Activated CD4-positive, alpha-beta T cell treated with anti-CD3 and anti-CD28 coated beads, Interleukin-2, amount 10 ng/mL, durations not matched to agents 24 days and 14 days (primary cell): ENCODE measurements at regions not wholly inside any gene's neighbourhood (a gene's known extent, or its start where the extent isn't known, plus 50 kb on each side); places are given as distances from the start of the nearest gene placed in this dataset.
"Not testable (repeated sequence)": the region's sequence is repeated elsewhere in the genome, so short reads cannot be mapped to it uniquely, and the experiment has no call there.

Source experiments
- DNase-seq: peaks from one replicate; pipeline ENCODE4 v3.0.0; 2022
- H3K27ac Mint-ChIP-seq: one replicate; pipeline ENCODE4 v1.8.0; 2022; ENCODE audit warnings: mild to moderate bottlenecking, mixed read lengths
- H3K27me3 Mint-ChIP-seq: one replicate; pipeline ENCODE4 v1.8.0; 2022; ENCODE audit warnings: mixed read lengths
- H3K36me3 Mint-ChIP-seq: one replicate; pipeline ENCODE4 v1.8.0; 2022; ENCODE audit warnings: low read depth, mild to moderate bottlenecking, mixed read lengths
- H3K4me1 Mint-ChIP-seq: one replicate; pipeline ENCODE4 v1.8.0; 2021; ENCODE audit warnings: mixed read lengths
- H3K4me3 Mint-ChIP-seq: one replicate; pipeline ENCODE4 v1.8.0; 2022; ENCODE audit warnings: mild to moderate bottlenecking, moderate library complexity, mixed read lengths
- H3K9me3 Mint-ChIP-seq: one replicate; pipeline ENCODE4 v1.8.0; 2021; ENCODE audit warnings: mixed read lengths
- intact Hi-C: fragments of 100-400 bp; cut with micrococcal nuclease; formaldehyde crosslinking; loops from one replicate; pipeline ENCODE4 v1.15.1; 2023

DNA sequence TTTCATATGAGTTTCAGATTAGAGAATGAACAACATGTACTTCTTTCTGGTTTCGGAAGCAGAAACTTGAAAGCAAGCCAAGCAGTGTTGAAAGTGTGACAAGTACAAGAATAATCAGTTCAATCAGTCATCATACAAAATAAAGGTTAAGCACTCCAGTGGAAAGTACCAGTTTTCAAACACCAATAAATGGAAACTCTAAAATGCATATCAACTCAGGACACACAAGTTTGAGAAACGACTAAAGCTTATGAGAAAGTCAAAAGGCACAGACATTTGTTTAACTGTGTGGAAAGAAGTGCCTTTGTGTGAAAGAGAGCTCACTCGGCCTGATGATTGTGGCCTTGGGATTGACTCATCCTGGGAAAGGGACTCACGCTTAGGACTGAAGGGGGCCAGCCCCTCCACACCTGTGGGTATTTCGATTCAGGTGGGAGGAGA, 60.6 kb upstream of the AKR1C1 start:
- intact Hi-C loops: no loop called here
- H3K4me3 Mint-ChIP-seq: no peak overlapping the region
- H3K9me3 Mint-ChIP-seq: peaks cover 6% of the 10 kb centered on the region
- H3K27me3 Mint-ChIP-seq: peaks cover 2% of the 10 kb centered on the region
- H3K4me1 Mint-ChIP-seq: peaks cover 5% of the 10 kb centered on the region
- peak overlapping the region; percentile 48 for H3K27ac Mint-ChIP-seq
- H3K36me3 Mint-ChIP-seq: no peaks in the 10 kb centered on the region
- peak; percentile 49 for DNase-seq

DNA sequence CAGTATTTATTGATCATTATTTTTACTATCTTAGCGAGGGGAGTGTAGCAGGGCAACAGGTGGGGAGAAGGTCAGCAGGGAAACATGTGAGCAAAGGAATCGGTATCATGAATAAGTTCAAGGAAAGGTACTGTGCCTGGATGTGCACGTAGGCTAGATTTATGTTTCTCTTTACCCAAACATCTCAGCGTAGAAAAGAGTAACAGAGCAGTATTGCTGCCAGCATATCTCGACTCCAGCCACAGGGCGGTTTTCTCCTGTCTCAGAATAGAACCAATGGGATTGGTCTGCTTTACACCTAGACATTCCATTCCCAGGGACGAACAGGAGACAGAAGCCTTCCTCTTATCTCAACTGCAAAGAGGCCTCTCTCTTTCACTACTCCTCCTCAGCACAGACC, 60.1 kb upstream of the AKR1C1 start:
- H3K4me3 Mint-ChIP-seq, H3K27me3 Mint-ChIP-seq, H3K9me3 Mint-ChIP-seq, H3K36me3 Mint-ChIP-seq, H3K4me1 Mint-ChIP-seq, DNase-seq, intact Hi-C loops, H3K27ac Mint-ChIP-seq: not testable (repeated sequence)

DNA sequence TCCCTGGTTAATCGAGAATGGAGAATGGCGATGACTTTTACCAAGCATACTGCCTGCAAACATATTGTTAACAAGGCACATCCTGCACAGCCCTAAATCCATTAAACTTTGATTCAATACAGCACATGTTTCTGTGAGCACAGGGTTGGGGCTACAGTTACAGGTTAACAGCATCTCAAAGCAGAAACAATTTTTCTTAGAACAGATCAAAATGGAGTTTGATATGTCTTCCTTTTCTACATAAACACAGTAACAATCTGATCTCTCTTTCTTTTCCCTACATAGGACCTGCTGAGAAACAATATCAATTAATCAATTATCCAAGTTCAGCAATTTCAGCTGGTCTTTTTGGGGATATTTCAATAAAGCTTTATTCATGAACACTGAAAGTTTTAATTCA, 59.5 kb upstream of the AKR1C1 start:
- DNase-seq, H3K36me3 Mint-ChIP-seq, H3K9me3 Mint-ChIP-seq, H3K27me3 Mint-ChIP-seq, H3K27ac Mint-ChIP-seq, H3K4me3 Mint-ChIP-seq, H3K4me1 Mint-ChIP-seq, intact Hi-C loops: not testable (repeated sequence)

DNA sequence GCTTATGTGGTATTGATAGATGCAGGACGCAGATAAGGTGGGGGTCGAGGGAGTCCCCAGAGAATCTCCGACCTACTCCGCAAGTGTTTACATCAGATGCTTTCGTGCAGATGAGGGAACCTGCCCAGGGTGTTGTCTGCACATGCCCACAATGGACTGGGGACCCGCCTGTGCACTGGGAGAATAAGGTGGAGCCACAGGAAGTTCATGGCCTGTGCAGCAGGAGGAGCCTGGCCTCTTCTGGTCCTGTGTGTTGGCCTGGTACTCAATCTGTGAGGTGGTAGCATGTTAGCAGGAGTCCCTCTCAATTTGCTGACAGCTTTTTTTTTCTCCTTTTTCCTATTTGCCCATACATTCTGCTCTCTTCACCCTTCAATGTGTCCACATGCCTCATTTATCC, 54.1 kb upstream of the AKR1C1 start:
- H3K27ac Mint-ChIP-seq: no peak overlapping the region
- intact Hi-C loops: no loop called here
- peaks cover 2% of the 10 kb centered on the region for H3K27me3 Mint-ChIP-seq
- H3K4me3 Mint-ChIP-seq: no peak overlapping the region
- no peaks in the 10 kb centered on the region for H3K9me3 Mint-ChIP-seq
- no peak for DNase-seq
- H3K4me1 Mint-ChIP-seq: no peaks in the 10 kb centered on the region
- H3K36me3 Mint-ChIP-seq: peaks cover 4% of the 10 kb centered on the region
